Endothelial cell (in vitro differentiated cells): ENCODE measurements at regions not wholly inside any gene's neighbourhood (a gene's known extent, or its start where the extent isn't known, plus 50 kb on each side); places are given as distances from the start of the nearest gene placed in this dataset.

ENCODE experiments used
- DNase-seq: peaks from one replicate; pipeline ENCODE4 v3.0.0; 2021; ENCODE audit warnings: low spot score
- H3K27ac Mint-ChIP-seq: one replicate; pipeline ENCODE4 v1.8.0; 2021; ENCODE audit warnings: mixed read lengths, inconsistent platforms; ENCODE audit not compliant: unreplicated experiment
- H3K27me3 Mint-ChIP-seq: one replicate; pipeline ENCODE4 v1.8.0; 2021; ENCODE audit warnings: mild to moderate bottlenecking, moderate library complexity, mixed read lengths, inconsistent platforms; ENCODE audit not compliant: unreplicated experiment
- H3K36me3 Mint-ChIP-seq: one replicate; pipeline ENCODE4 v1.8.0; 2021; ENCODE audit warnings: mild to moderate bottlenecking, low read depth, mixed read lengths, inconsistent platforms; ENCODE audit not compliant: unreplicated experiment
- H3K4me1 Mint-ChIP-seq: one replicate; pipeline ENCODE4 v1.8.0; 2021; ENCODE audit warnings: mild to moderate bottlenecking, mixed read lengths, inconsistent platforms; ENCODE audit not compliant: unreplicated experiment
- H3K4me3 Mint-ChIP-seq: one replicate; pipeline ENCODE4 v1.8.0; 2021; ENCODE audit warnings: mild to moderate bottlenecking, mixed read lengths, inconsistent platforms; ENCODE audit not compliant: unreplicated experiment
- H3K9me3 Mint-ChIP-seq: one replicate; pipeline ENCODE4 v1.8.0; 2021; ENCODE audit warnings: mixed read lengths, inconsistent platforms; ENCODE audit not compliant: unreplicated experiment
- CTCF ChIP-seq: fragments of 200-600 bp; sonication (generic); IDR thresholded peaks from one replicate; pipeline ENCODE4 v1.5.0; 2021; ENCODE audit warnings: antibody characterized with exemption; ENCODE audit not compliant: unreplicated experiment

- no peak for TF ChIP-seq CTCF
- Mint-ChIP-seq H3K27ac (no peak overlapping the region), H3K9me3 (no peaks in the 10 kb centered on the region), H3K4me3 (no peak overlapping the region), H3K27me3 (no peaks in the 10 kb centered on the region), H3K36me3 (no peaks in the 10 kb centered on the region), H3K4me1 (no peaks in the 10 kb centered on the region)
- DNase-seq: no peak
Measured at GRCh38 chr10:105644978-105645377, 1003.9 kb downstream of the SORCS3 start.

GRCh38 chr10:105644559-105644958, 1003.5 kb downstream of the SORCS3 start:
- no peaks in the 10 kb centered on the region for H3K9me3 Mint-ChIP-seq
- H3K27me3 Mint-ChIP-seq: no peaks in the 10 kb centered on the region
- no peaks in the 10 kb centered on the region for H3K36me3 Mint-ChIP-seq
- H3K4me1 Mint-ChIP-seq: no peaks in the 10 kb centered on the region
- no peak overlapping the region for H3K4me3 Mint-ChIP-seq
- H3K27ac Mint-ChIP-seq: no peak overlapping the region
- no peak for DNase-seq
- TF ChIP-seq CTCF: no peak

GRCh38 chr10:105644091-105644490, 1003.0 kb downstream of the SORCS3 start:
- no peaks in the 10 kb centered on the region for H3K36me3 Mint-ChIP-seq
- no peak for DNase-seq
- H3K4me3 Mint-ChIP-seq: no peak overlapping the region
- H3K9me3 Mint-ChIP-seq: no peaks in the 10 kb centered on the region
- H3K27ac Mint-ChIP-seq: no peak overlapping the region
- TF ChIP-seq CTCF: no peak
- H3K27me3 Mint-ChIP-seq: no peaks in the 10 kb centered on the region
- H3K4me1 Mint-ChIP-seq: no peaks in the 10 kb centered on the region

- DNase-seq: no peak
- no peak overlapping the region for H3K4me3 Mint-ChIP-seq
- H3K27me3 Mint-ChIP-seq: no peaks in the 10 kb centered on the region
- no peaks in the 10 kb centered on the region for H3K36me3 Mint-ChIP-seq
- H3K9me3 Mint-ChIP-seq: no peaks in the 10 kb centered on the region
- no peaks in the 10 kb centered on the region for H3K4me1 Mint-ChIP-seq
- TF ChIP-seq CTCF: no peak
- H3K27ac Mint-ChIP-seq: no peak overlapping the region
Measured at GRCh38 chr10:105643660-105644059, 1002.6 kb downstream of the SORCS3 start.

GRCh38 chr10:105634281-105634680, 993.2 kb downstream of the SORCS3 start:
- no peaks in the 10 kb centered on the region for H3K36me3 Mint-ChIP-seq
- H3K27ac Mint-ChIP-seq: no peak overlapping the region
- H3K4me3 Mint-ChIP-seq: no peak overlapping the region
- no peak for TF ChIP-seq CTCF
- no peaks in the 10 kb centered on the region for H3K9me3 Mint-ChIP-seq
- H3K4me1 Mint-ChIP-seq: peaks cover 7% of the 10 kb centered on the region
- H3K27me3 Mint-ChIP-seq: no peaks in the 10 kb centered on the region
- no peak for DNase-seq
